Kidney epithelial cell (primary cell): ENCODE measurements at regions not wholly inside any gene's neighbourhood (a gene's known extent, or its start where the extent isn't known, plus 50 kb on each side); places are given as distances from the start of the nearest gene placed in this dataset.

ENCODE experiments used
- DNase-seq: peaks from one replicate; pipeline ENCODE4 v3.0.0-alpha.2; 2010; ENCODE audit warnings: low read depth
- H3K27me3 ChIP-seq: 2 replicates; pipeline ENCODE4 v1.6.0; 2011; ENCODE audit warnings: low read length; ENCODE audit not compliant: control insufficient read depth, insufficient read depth
- H3K36me3 ChIP-seq: 2 replicates; pipeline ENCODE4 v1.5.1; 2011; ENCODE audit warnings: low read length; ENCODE audit not compliant: control insufficient read depth, insufficient read depth
- H3K4me3 ChIP-seq: 2 replicates; pipeline ENCODE4 v1.5.1; 2011; ENCODE audit warnings: low read depth, mild to moderate bottlenecking, control low read depth, low read length
- TF ChIP-seq, protein P1 (sequence below): IDR thresholded peaks from 2 replicates; pipeline ENCODE4 v1.5.1; 2011; ENCODE audit warnings: mild to moderate bottlenecking, moderate library complexity, low read length, control low read depth, inconsistent platforms; ENCODE audit not compliant: insufficient read depth, poor library complexity, severe bottlenecking

DNA sequence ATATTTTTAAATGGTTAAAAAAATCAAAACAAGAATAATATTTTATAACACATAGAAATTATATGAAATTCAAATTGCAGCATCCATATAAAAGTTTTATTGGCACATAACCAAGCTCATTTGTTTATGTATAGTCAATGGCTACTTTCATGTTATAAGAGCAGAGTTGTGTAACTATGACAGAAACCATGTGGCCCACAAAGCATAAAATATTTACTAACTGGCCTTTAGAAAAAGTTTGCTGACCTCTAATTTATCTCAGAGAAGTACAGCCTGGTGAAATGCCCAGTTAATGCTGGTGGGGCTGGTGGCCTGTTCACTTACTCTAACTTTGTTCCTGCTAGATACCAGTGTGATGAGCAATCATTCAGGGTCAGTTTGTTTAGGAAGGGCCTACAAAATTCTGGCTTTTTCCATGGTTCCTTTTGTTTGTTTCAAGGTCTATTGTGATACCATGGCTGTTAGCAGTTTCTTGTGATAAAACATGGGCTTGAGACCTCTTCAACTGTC, 104.6 kb downstream of the PPP1R2C start:
- H3K27me3 ChIP-seq, result no peaks in the 10 kb centered on the region
- TF ChIP-seq, protein P1, sequence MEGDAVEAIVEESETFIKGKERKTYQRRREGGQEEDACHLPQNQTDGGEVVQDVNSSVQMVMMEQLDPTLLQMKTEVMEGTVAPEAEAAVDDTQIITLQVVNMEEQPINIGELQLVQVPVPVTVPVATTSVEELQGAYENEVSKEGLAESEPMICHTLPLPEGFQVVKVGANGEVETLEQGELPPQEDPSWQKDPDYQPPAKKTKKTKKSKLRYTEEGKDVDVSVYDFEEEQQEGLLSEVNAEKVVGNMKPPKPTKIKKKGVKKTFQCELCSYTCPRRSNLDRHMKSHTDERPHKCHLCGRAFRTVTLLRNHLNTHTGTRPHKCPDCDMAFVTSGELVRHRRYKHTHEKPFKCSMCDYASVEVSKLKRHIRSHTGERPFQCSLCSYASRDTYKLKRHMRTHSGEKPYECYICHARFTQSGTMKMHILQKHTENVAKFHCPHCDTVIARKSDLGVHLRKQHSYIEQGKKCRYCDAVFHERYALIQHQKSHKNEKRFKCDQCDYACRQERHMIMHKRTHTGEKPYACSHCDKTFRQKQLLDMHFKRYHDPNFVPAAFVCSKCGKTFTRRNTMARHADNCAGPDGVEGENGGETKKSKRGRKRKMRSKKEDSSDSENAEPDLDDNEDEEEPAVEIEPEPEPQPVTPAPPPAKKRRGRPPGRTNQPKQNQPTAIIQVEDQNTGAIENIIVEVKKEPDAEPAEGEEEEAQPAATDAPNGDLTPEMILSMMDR, result no peak
- no peak for DNase-seq
- no peaks in the 10 kb centered on the region for H3K36me3 ChIP-seq
- H3K4me3 ChIP-seq, result no peak overlapping the region

DNA sequence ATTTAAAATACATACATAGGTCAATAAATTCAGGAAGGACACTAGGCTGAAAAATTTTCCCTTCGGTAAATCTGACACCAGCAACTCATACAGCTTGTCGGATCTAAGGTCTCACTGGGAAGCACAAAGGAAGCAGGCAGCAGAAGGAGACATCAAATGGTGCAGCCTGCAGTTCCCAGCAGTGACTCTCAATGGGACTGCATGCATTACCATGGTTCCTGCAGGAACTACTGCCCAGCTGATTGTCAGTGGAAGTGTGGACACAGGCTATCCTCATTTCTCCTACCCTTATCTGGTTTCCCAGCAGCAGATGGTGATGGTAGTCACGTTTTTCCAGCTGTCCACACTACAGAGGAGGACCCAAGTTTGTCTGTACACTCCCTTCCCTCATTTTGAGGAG, 113.3 kb downstream of the PPP1R2C start:
- Histone ChIP-seq H3K36me3 (no peaks in the 10 kb centered on the region), H3K4me3 (no peak overlapping the region), H3K27me3 (no peaks in the 10 kb centered on the region)
- no peak for DNase-seq
- TF ChIP-seq, protein P1, result no peak

DNA sequence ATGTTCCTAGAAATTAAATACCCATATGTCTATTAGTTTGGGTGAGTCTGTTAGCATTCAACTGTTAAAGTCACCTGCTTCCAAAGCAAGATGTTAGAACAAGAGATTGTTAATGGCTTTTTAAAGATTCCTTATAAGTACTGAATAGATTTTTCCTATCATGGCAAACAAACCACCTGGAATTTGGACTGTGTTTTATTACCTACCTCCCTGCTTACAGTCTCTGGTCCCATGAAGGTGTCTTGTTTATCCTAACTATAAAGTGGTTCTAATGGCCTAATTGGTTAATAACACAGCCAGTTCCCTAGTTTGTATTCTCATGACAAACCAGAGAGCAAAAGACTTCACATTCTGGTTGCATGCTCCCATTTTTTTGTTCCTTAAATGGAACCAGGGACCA, 149.5 kb downstream of the PPP1R2C start:
- H3K27me3 ChIP-seq, result no peaks in the 10 kb centered on the region
- TF ChIP-seq, protein P1, result no peak
- DNase-seq, result no peak
- H3K4me3 ChIP-seq, result no peak overlapping the region
- H3K36me3 ChIP-seq, result no peaks in the 10 kb centered on the region

- no peak for DNase-seq
- no peak overlapping the region for H3K4me3 ChIP-seq
- no peaks in the 10 kb centered on the region for H3K36me3 ChIP-seq
- H3K27me3 ChIP-seq, result no peaks in the 10 kb centered on the region
- TF ChIP-seq, protein P1, result no peak
These were observed 150.1 kb downstream of the PPP1R2C start for GRCh38 chrX:42627891-42628290.

DNA sequence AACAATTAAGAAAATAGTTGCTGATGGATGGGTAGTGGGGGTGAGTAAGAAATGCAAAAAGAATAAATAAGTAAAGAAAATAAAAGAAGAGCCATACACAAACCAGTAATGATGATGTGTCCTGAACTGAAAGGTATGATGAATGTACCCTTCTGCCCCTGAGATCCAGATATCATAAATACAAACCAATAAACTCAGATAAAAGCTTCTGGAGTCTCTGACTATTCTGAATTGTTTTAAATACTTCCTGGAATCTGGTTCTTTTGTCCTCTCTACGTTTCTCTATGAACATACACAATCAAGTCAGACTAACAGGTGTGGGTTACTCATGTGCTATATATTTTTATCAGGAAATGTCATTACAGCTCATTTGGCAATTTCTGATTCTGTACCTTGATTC, 153.4 kb downstream of the PPP1R2C start:
- no peak overlapping the region for H3K4me3 ChIP-seq
- DNase-seq, result no peak
- no peaks in the 10 kb centered on the region for H3K36me3 ChIP-seq
- TF ChIP-seq, protein P1, result no peak
- H3K27me3 ChIP-seq, result no peaks in the 10 kb centered on the region

GRCh38 chrX:42619068-42619467, 158.9 kb downstream of the PPP1R2C start:
- TF ChIP-seq, protein P1, result no peak
- Histone ChIP-seq H3K4me3 (no peak overlapping the region), H3K27me3 (no peaks in the 10 kb centered on the region), H3K36me3 (no peaks in the 10 kb centered on the region)
- no peak for DNase-seq
